ENCODE measurements at regions not wholly inside any gene's neighbourhood (a gene's known extent, or its start where the extent isn't known, plus 50 kb on each side); places are given as distances from the start of the nearest gene placed in this dataset.

GRCh38 chr5:38618154-38618553, 61.7 kb upstream of the LIFR start:
- no peaks in the 10 kb centered on the region for H3K4me1 ChIP-seq (ENCODE audit: control insufficient read depth in 2 of 2, insufficient read depth in 1 of 2, low read depth in 1 of 2, low read length in 2 of 2)
- H3K4me2 ChIP-seq (ENCODE audit: insufficient read depth, low read length, poor library complexity, severe bottlenecking), result no peak overlapping the region
- H3K18ac ChIP-seq (ENCODE audit: low read length), result no peak overlapping the region
- no peaks in the 10 kb centered on the region for H3K9me3 ChIP-seq (replicated peaks in 1 of 2; ENCODE audit: control insufficient read depth in 2 of 2, insufficient read depth in 1 of 2, low read depth in 1 of 2, low read length in 2 of 2)
- no peak overlapping the region for H4K91ac ChIP-seq (ENCODE audit: low read depth, low read length, poor library complexity)
- H3K4ac ChIP-seq (ENCODE audit: low read length), result no peak overlapping the region
- H2BK15ac ChIP-seq (ENCODE audit: low read length), result no peak overlapping the region
- H3K23ac ChIP-seq (ENCODE audit: low read depth, low read length, poor library complexity), result no peak overlapping the region
- no peak overlapping the region for H3K14ac ChIP-seq (ENCODE audit: low read length)
- H3K4me3 ChIP-seq (ENCODE audit: low read length in 2 of 2), result no peak overlapping the region
- no peak overlapping the region for H3K9ac ChIP-seq (ENCODE audit: low read depth, low read length, poor library complexity)
- H3K36me3 ChIP-seq (replicated peaks in 1 of 2; ENCODE audit: control insufficient read depth in 2 of 2, insufficient read depth in 2 of 2, low read length in 2 of 2), result no peaks in the 10 kb centered on the region
- WGBS, 2 donors (ENCODE audit: extremely low coverage in 2 of 2, insufficient read length in 2 of 2, insufficient replicate concordance in 1 of 2), result no CpG with 5 or more reads among the region's 1 CpG
- H2BK120ac ChIP-seq (ENCODE audit: low read depth, low read length), result no peak overlapping the region
- no peak overlapping the region for H2BK12ac ChIP-seq (ENCODE audit: low read length)
- H2AK5ac ChIP-seq (ENCODE audit: low read depth, low read length), result no peak overlapping the region
- DNase-seq (ENCODE audit: low spot score), result no peak
- no peaks in the 10 kb centered on the region for H3K27me3 ChIP-seq (ENCODE audit: control insufficient read depth in 3 of 3, insufficient read depth in 3 of 3, low read depth in 1 of 3, low read length in 3 of 3)
- H4K8ac ChIP-seq (ENCODE audit: low read depth, low read length), result no peak overlapping the region
- H3K79me1 ChIP-seq (ENCODE audit: low read depth, low read length), result no peaks in the 10 kb centered on the region
- no peak overlapping the region for H2AFZ ChIP-seq (ENCODE audit: low read length)
- H3K27ac ChIP-seq (replicated peaks; ENCODE audit: low read length), result no peak overlapping the region
- H2BK5ac ChIP-seq (ENCODE audit: low read length), result no peak overlapping the region

- Histone ChIP-seq H3K14ac (ENCODE audit: low read length) (no peak overlapping the region), H2AK5ac (ENCODE audit: low read depth, low read length) (no peak overlapping the region), H3K36me3 (replicated peaks in 1 of 2; ENCODE audit: control insufficient read depth in 2 of 2, insufficient read depth in 2 of 2, low read length in 2 of 2) (no peaks in the 10 kb centered on the region), H3K18ac (ENCODE audit: low read length) (no peak overlapping the region), H4K8ac (ENCODE audit: low read depth, low read length) (no peak overlapping the region), H3K4ac (ENCODE audit: low read length) (no peak overlapping the region), H3K23ac (ENCODE audit: low read depth, low read length, poor library complexity) (no peak overlapping the region), H3K27me3 (ENCODE audit: control insufficient read depth in 3 of 3, insufficient read depth in 3 of 3, low read depth in 1 of 3, low read length in 3 of 3) (no peaks in the 10 kb centered on the region), H3K27ac (replicated peaks; ENCODE audit: low read length) (no peak overlapping the region), H2BK12ac (ENCODE audit: low read length) (no peak overlapping the region), H2BK120ac (ENCODE audit: low read depth, low read length) (no peak overlapping the region), H3K4me1 (ENCODE audit: control insufficient read depth in 2 of 2, insufficient read depth in 1 of 2, low read depth in 1 of 2, low read length in 2 of 2) (no peaks in the 10 kb centered on the region), H3K4me2 (ENCODE audit: insufficient read depth, low read length, poor library complexity, severe bottlenecking) (no peak overlapping the region), H3K79me1 (ENCODE audit: low read depth, low read length) (no peaks in the 10 kb centered on the region), H3K4me3 (ENCODE audit: low read length in 2 of 2) (no peak overlapping the region), H2BK15ac (ENCODE audit: low read length) (no peak overlapping the region), H3K9ac (ENCODE audit: low read depth, low read length, poor library complexity) (no peak overlapping the region), H2BK5ac (ENCODE audit: low read length) (no peak overlapping the region), H2AFZ (ENCODE audit: low read length) (no peak overlapping the region), H4K91ac (ENCODE audit: low read depth, low read length, poor library complexity) (no peak overlapping the region), H3K9me3 (replicated peaks in 1 of 2; ENCODE audit: control insufficient read depth in 2 of 2, insufficient read depth in 1 of 2, low read depth in 1 of 2, low read length in 2 of 2) (no peaks in the 10 kb centered on the region)
- no peak for DNase-seq (ENCODE audit: low spot score)
Measured at GRCh38 chr5:38621331-38621730, 64.9 kb upstream of the LIFR start.

GRCh38 chr5:38621840-38622437, 65.5 kb upstream of the LIFR start:
- Histone ChIP-seq H2BK15ac (ENCODE audit: low read length) (no peak overlapping the region), H3K4ac (ENCODE audit: low read length) (no peak overlapping the region), H2AFZ (ENCODE audit: low read length) (no peak overlapping the region), H2BK120ac (ENCODE audit: low read depth, low read length) (no peak overlapping the region), H3K27ac (replicated peaks; ENCODE audit: low read length) (no peak overlapping the region), H4K8ac (ENCODE audit: low read depth, low read length) (no peak overlapping the region), H3K4me3 (ENCODE audit: low read length in 2 of 2) (no peak overlapping the region), H3K9me3 (replicated peaks in 1 of 2; ENCODE audit: control insufficient read depth in 2 of 2, insufficient read depth in 1 of 2, low read depth in 1 of 2, low read length in 2 of 2) (no peaks in the 10 kb centered on the region), H3K18ac (ENCODE audit: low read length) (no peak overlapping the region), H2BK12ac (ENCODE audit: low read length) (no peak overlapping the region), H3K4me1 (ENCODE audit: control insufficient read depth in 2 of 2, insufficient read depth in 1 of 2, low read depth in 1 of 2, low read length in 2 of 2) (no peaks in the 10 kb centered on the region), H3K14ac (ENCODE audit: low read length) (no peak overlapping the region), H3K4me2 (ENCODE audit: insufficient read depth, low read length, poor library complexity, severe bottlenecking) (no peak overlapping the region), H3K23ac (ENCODE audit: low read depth, low read length, poor library complexity) (no peak overlapping the region), H3K27me3 (ENCODE audit: control insufficient read depth in 3 of 3, insufficient read depth in 3 of 3, low read depth in 1 of 3, low read length in 3 of 3) (no peaks in the 10 kb centered on the region), H3K36me3 (replicated peaks in 1 of 2; ENCODE audit: control insufficient read depth in 2 of 2, insufficient read depth in 2 of 2, low read length in 2 of 2) (no peaks in the 10 kb centered on the region), H2AK5ac (ENCODE audit: low read depth, low read length) (no peak overlapping the region), H3K9ac (ENCODE audit: low read depth, low read length, poor library complexity) (no peak overlapping the region), H2BK5ac (ENCODE audit: low read length) (no peak overlapping the region), H3K79me1 (ENCODE audit: low read depth, low read length) (no peaks in the 10 kb centered on the region), H4K91ac (ENCODE audit: low read depth, low read length, poor library complexity) (no peak overlapping the region)
- no peak for DNase-seq (ENCODE audit: low spot score)
- no CpG with 5 or more reads among the region's 3 CpGs for WGBS, 2 donors (ENCODE audit: extremely low coverage in 2 of 2, insufficient read length in 2 of 2, insufficient replicate concordance in 1 of 2)

- Histone ChIP-seq H3K23ac (ENCODE audit: low read depth, low read length, poor library complexity) (no peak overlapping the region), H4K91ac (ENCODE audit: low read depth, low read length, poor library complexity) (no peak overlapping the region), H3K4me2 (ENCODE audit: insufficient read depth, low read length, poor library complexity, severe bottlenecking) (no peak overlapping the region), H2BK5ac (ENCODE audit: low read length) (no peak overlapping the region), H3K79me1 (ENCODE audit: low read depth, low read length) (no peaks in the 10 kb centered on the region), H3K36me3 (replicated peaks in 1 of 2; ENCODE audit: control insufficient read depth in 2 of 2, insufficient read depth in 2 of 2, low read length in 2 of 2) (no peaks in the 10 kb centered on the region), H3K27me3 (ENCODE audit: control insufficient read depth in 3 of 3, insufficient read depth in 3 of 3, low read depth in 1 of 3, low read length in 3 of 3) (no peaks in the 10 kb centered on the region), H2AK5ac (ENCODE audit: low read depth, low read length) (no peak overlapping the region), H2BK120ac (ENCODE audit: low read depth, low read length) (no peak overlapping the region), H3K4me1 (ENCODE audit: control insufficient read depth in 2 of 2, insufficient read depth in 1 of 2, low read depth in 1 of 2, low read length in 2 of 2) (no peaks in the 10 kb centered on the region), H2BK12ac (ENCODE audit: low read length) (no peak overlapping the region), H3K4ac (ENCODE audit: low read length) (no peak overlapping the region), H4K8ac (ENCODE audit: low read depth, low read length) (no peak overlapping the region), H3K14ac (ENCODE audit: low read length) (no peak overlapping the region), H2BK15ac (ENCODE audit: low read length) (no peak overlapping the region), H3K9ac (ENCODE audit: low read depth, low read length, poor library complexity) (no peak overlapping the region), H3K27ac (replicated peaks; ENCODE audit: low read length) (no peak overlapping the region), H2AFZ (ENCODE audit: low read length) (no peak overlapping the region), H3K4me3 (ENCODE audit: low read length in 2 of 2) (no peak overlapping the region), H3K18ac (ENCODE audit: low read length) (no peak overlapping the region), H3K9me3 (replicated peaks in 1 of 2; ENCODE audit: control insufficient read depth in 2 of 2, insufficient read depth in 1 of 2, low read depth in 1 of 2, low read length in 2 of 2) (no peaks in the 10 kb centered on the region)
- no peak for DNase-seq (ENCODE audit: low spot score)
- no CpG with 5 or more reads among the region's 3 CpGs for WGBS, 2 donors (ENCODE audit: extremely low coverage in 2 of 2, insufficient read length in 2 of 2, insufficient replicate concordance in 1 of 2)
Measured at GRCh38 chr5:38622723-38623129, 66.3 kb upstream of the LIFR start.

All from neuronal stem cell (in vitro differentiated cells).